ENCODE measurements at regions not wholly inside any gene's neighbourhood (a gene's known extent, or its start where the extent isn't known, plus 50 kb on each side); places are given as distances from the start of the nearest gene placed in this dataset.

- DNase-seq: no peak
These were observed 75.7 kb upstream of the RAB6C start for GRCh38 chr2:129903586-129904425.

GRCh38 chr2:129904532-129905446 is 74.7 kb upstream of the RAB6C start:
- DNase-seq: no peak

GRCh38 chr2:129905664-129906081 is 73.8 kb upstream of the RAB6C start:
- DNase-seq: no peak

GRCh38 chr2:129906139-129906860 is 73.2 kb upstream of the RAB6C start:
- DNase-seq: no peak

DNA sequence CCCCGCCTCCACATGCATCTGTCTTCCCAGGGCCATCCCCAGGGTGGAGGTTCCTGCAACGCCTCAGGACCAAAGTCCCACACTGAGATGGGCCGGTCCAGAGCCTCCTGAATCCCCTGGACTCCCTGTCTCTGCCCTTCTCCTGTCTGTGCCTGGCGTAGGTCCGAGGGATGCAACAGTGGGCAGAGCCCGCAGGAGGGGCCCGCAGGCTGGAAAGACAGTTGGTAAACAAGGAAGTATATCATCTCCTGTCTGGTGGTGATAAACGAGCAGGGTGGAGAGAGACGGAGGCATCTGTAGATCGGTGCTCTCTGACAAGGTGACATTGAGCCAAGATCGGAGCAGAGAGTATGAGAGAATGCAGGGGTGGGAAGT is 72.6 kb upstream of the RAB6C start:
- no peak for DNase-seq

GRCh38 chr2:129907256-129907998 is 72.0 kb upstream of the RAB6C start:
- DNase-seq: no peak

- DNase-seq: no peak
These were observed 70.6 kb upstream of the RAB6C start for GRCh38 chr2:129908721-129909373.

- no peak for DNase-seq
These were observed 69.6 kb upstream of the RAB6C start for GRCh38 chr2:129909651-129910418.

DNA sequence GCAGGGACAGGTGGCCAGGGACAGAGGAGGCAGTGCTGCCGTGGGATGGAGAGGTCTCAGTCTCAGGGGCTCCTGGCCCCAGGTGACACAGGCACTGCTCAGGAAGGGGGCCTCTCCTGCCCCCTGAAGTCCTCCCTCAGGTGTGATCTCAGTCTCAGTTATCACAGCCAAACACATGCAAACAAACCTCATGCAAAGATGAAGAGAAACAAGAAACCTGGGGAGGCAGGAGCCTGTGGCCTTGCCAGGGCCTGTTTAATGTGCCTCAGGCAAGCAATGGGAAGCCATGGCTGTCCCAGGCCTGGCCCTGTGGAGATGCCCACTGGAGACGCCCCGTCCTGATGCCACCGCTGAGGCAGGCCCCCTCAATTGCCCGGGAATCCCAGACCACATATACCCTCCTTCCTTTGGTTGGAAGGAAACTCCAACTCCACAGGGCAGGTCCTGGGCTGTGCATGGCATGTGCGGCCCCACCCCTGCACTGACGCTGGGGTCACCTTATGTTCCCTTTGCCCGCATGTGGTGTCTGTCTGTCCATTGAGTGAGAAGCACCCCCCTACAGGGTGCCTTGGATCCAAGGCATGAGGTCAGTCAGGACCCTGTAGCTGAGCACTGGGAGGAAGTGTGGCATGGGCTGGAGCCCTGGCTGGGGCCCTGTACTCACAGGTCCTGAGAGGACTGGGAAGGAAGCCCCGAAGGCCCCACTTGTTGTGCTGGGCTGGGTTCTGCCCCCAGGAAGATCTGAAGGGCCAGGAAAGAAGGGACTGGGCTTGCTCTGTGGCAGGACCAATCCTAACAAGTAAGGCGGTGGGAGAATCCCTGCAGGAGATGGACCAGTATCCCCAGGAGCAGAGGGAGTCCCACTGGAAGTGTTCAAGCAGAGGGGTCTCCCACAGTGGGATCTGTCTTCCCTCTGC is 68.8 kb upstream of the RAB6C start:
- DNase-seq: no peak

- DNase-seq: no peak
These were observed 68.0 kb upstream of the RAB6C start for GRCh38 chr2:129911363-129912065.

GRCh38 chr2:129912066-129912820 is 67.2 kb upstream of the RAB6C start:
- no peak for DNase-seq

GRCh38 chr2:129912871-129913694 is 66.4 kb upstream of the RAB6C start:
- DNase-seq: no peak

GRCh38 chr2:129913695-129914495 is 65.6 kb upstream of the RAB6C start:
- DNase-seq: no peak

DNA sequence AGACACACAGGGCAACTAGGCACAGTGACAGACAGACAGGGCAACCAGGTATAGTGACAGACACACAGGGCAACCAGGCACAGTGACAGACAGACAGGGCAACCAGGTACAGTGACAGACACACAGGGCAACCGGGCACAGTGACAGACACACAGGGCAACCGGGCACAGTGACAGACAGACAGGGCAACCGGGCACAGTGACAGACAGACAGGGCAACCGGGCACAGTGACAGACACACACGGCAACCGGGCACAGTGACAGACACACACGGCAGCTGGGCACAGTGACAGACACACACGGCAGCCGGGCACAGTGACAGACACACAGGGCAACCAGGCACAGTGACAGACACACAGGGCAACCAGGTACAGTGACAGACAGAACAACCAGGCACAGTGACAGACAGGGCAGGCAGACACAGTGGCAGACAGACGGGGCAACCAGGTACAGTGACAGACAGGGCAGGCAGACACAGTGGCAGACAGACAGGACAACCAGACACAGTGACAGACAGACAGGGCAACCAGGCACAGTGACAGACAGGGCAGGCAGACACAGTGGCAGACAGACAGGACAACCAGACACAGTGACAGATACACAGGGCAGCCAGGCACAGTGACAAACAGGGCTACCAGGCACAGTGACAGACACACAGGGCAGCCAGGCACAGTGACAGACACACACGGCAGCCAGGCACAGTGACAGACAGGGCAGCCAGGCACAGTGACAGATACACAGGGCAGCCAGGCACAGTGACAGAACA is 64.7 kb upstream of the RAB6C start:
- no peak for DNase-seq

- no peak for DNase-seq
These were observed 64.1 kb upstream of the RAB6C start for GRCh38 chr2:129915303-129915840.

All from tongue (tissue), 1 donor.